GM23338 (cell line): ENCODE measurements at regions not wholly inside any gene's neighbourhood (a gene's known extent, or its start where the extent isn't known, plus 50 kb on each side); places are given as distances from the start of the nearest gene placed in this dataset.

Experiments
- ATAC-seq: fragments of 200-7000 bp; cut with Tn5 transposase; 3 replicates; pipeline ENCODE4 v1.9.1; 2020
- DNase-seq: peaks from one replicate; pipeline ENCODE4 v3.0.0-alpha.2; 2015; ENCODE audit warnings: low spot score
- H2AFZ ChIP-seq: fragments of 200-600 bp; sonication (generic); 2 replicates; pipeline ENCODE4 v1.8.0; 2016; ENCODE audit warnings: antibody characterized with exemption, mild to moderate bottlenecking, moderate library complexity
- H3F3A ChIP-seq: fragments of 200-600 bp; sonication (generic); replicated peaks from 2 replicates; pipeline ENCODE4 v1.8.0; 2017; ENCODE audit warnings: antibody characterized with exemption, mixed run types, low read depth
- H3K27ac ChIP-seq: fragments of 200-600 bp; sonication (generic); 2 replicates; pipeline ENCODE4 v1.6.1; 2016; ENCODE audit warnings: low read depth
- H3K27me3 ChIP-seq: fragments of 200-600 bp; sonication (generic); 2 replicates; pipeline ENCODE4 v1.8.0; 2016; ENCODE audit warnings: mild to moderate bottlenecking, mixed run types, moderate library complexity; ENCODE audit not compliant: insufficient read depth
- H3K36me3 ChIP-seq: fragments of 200-600 bp; sonication (generic); 2 replicates; pipeline ENCODE4 v1.8.0; 2016; ENCODE audit warnings: mild to moderate bottlenecking; ENCODE audit not compliant: insufficient read depth
- H3K4me1 ChIP-seq: fragments of 200-600 bp; sonication (generic); 2 replicates; pipeline ENCODE4 v1.8.0; 2016; ENCODE audit warnings: mild to moderate bottlenecking, moderate library complexity; ENCODE audit not compliant: insufficient read depth
- H3K4me2 ChIP-seq: fragments of 200-600 bp; sonication (generic); 2 replicates; pipeline ENCODE4 v1.7.1; 2017; ENCODE audit warnings: mixed run types
- H3K4me3 ChIP-seq: fragments of 200-600 bp; sonication (generic); 2 replicates; pipeline ENCODE4 v1.6.1; 2016; ENCODE audit warnings: mixed run types
- H3K79me2 ChIP-seq: fragments of 200-600 bp; sonication (generic); replicated peaks from 2 replicates; pipeline ENCODE4 v1.8.0; 2017; ENCODE audit warnings: mild to moderate bottlenecking; ENCODE audit not compliant: insufficient read depth
- H3K9me2 ChIP-seq: fragments of 200-600 bp; sonication (generic); 2 replicates; pipeline ENCODE4 v1.8.0; 2017; ENCODE audit not compliant: insufficient read depth
- H4K20me1 ChIP-seq: fragments of 200-600 bp; sonication (generic); replicated peaks from 2 replicates; pipeline ENCODE4 v1.8.0; 2017; ENCODE audit warnings: mild to moderate bottlenecking; ENCODE audit not compliant: insufficient read depth
- H3K27ac Mint-ChIP-seq: 2 replicates; pipeline ENCODE4 v1.8.0; 2020; ENCODE audit warnings: inconsistent platforms, mild to moderate bottlenecking, moderate library complexity, mixed read lengths
- H3K27me3 Mint-ChIP-seq: 3 replicates; pipeline ENCODE4 v1.8.0; 2022; ENCODE audit warnings: low read depth, mild to moderate bottlenecking, moderate library complexity, mixed read lengths, inconsistent platforms; ENCODE audit not compliant: insufficient read depth, poor library complexity
- H3K36me3 Mint-ChIP-seq: 3 replicates; pipeline ENCODE4 v1.8.0; 2021; ENCODE audit warnings: low read depth, mild to moderate bottlenecking, inconsistent platforms, moderate library complexity, mixed read lengths
- H3K4me1 Mint-ChIP-seq: 3 replicates; pipeline ENCODE4 v1.8.0; 2020; ENCODE audit warnings: mild to moderate bottlenecking, inconsistent platforms, mixed read lengths
- H3K4me3 Mint-ChIP-seq: 3 replicates; pipeline ENCODE4 v1.8.0; 2021; ENCODE audit warnings: moderate library complexity, mild to moderate bottlenecking, inconsistent platforms, mixed read lengths
- H3K9me3 Mint-ChIP-seq: 3 replicates; pipeline ENCODE4 v1.8.0; 2020; ENCODE audit warnings: moderate library complexity, mild to moderate bottlenecking, inconsistent platforms, mixed read lengths
- CREB1 ChIP-seq: fragments of 250-450 bp; sonication (Bioruptor Pico); IDR thresholded peaks from 2 replicates; pipeline ENCODE4 v1.5.0; 2020; ENCODE audit warnings: low read depth, mild to moderate bottlenecking, moderate library complexity
- EZH2 ChIP-seq: fragments of 200-600 bp; sonication (generic); IDR thresholded peaks from one replicate; pipeline ENCODE4 v1.8.0; 2017; ENCODE audit warnings: antibody characterized with exemption, mild to moderate bottlenecking, low read depth; ENCODE audit not compliant: unreplicated experiment
- EZH2phosphoT487 ChIP-seq: fragments of 200-600 bp; sonication (generic); IDR thresholded peaks from one replicate; pipeline ENCODE4 v1.8.1; 2018; ENCODE audit warnings: antibody characterized with exemption; ENCODE audit not compliant: unreplicated experiment
- NANOG ChIP-seq: IDR thresholded peaks from 2 replicates; pipeline ENCODE4 v1.6.1; 2016; ENCODE audit warnings: antibody characterized with exemption, borderline replicate concordance
- POLR2AphosphoS5 ChIP-seq: IDR thresholded peaks from 2 replicates; pipeline ENCODE4 v1.6.1; 2016; ENCODE audit warnings: antibody characterized with exemption, low read depth
- ZNF114 ChIP-seq: fragments of 250-450 bp; sonication (Bioruptor Pico); IDR thresholded peaks from 2 replicates; pipeline ENCODE4 v1.5.0; 2020; ENCODE audit warnings: mild to moderate bottlenecking, moderate library complexity
- ZNF331 ChIP-seq: fragments of 250-450 bp; sonication (Bioruptor Pico); IDR thresholded peaks from 2 replicates; pipeline ENCODE4 v1.5.0; 2020; ENCODE audit warnings: low read depth, mild to moderate bottlenecking, moderate library complexity
- TF ChIP-seq, protein P1 (sequence below): IDR thresholded peaks from 2 replicates; pipeline ENCODE4 v1.6.1; 2016; ENCODE audit warnings: antibody characterized with exemption
- TF ChIP-seq, protein P2 (sequence below): fragments of 250-450 bp; sonication (Bioruptor Pico); IDR thresholded peaks from 2 replicates; pipeline ENCODE4 v1.5.0; 2020; ENCODE audit warnings: mild to moderate bottlenecking, moderate library complexity
- TF ChIP-seq, protein P3 (sequence below), 2 experiments: fragments of 200-600 bp in 1 of 2; sonication (generic) in 1 of 2; conservative IDR thresholded peaks; 2 replicates each; pipeline versions ENCODE4 v1.5.1 to v1.6.1; 2016 to 2017; ENCODE audit warnings: antibody characterized with exemption in 2 of 2, low read depth in 2 of 2, mild to moderate bottlenecking in 2 of 2, moderate library complexity in 1 of 2
- TF ChIP-seq, protein P4 (sequence below): IDR thresholded peaks from one replicate; pipeline ENCODE4 v1.6.1; 2018; ENCODE audit warnings: antibody characterized with exemption; ENCODE audit not compliant: unreplicated experiment

DNA sequence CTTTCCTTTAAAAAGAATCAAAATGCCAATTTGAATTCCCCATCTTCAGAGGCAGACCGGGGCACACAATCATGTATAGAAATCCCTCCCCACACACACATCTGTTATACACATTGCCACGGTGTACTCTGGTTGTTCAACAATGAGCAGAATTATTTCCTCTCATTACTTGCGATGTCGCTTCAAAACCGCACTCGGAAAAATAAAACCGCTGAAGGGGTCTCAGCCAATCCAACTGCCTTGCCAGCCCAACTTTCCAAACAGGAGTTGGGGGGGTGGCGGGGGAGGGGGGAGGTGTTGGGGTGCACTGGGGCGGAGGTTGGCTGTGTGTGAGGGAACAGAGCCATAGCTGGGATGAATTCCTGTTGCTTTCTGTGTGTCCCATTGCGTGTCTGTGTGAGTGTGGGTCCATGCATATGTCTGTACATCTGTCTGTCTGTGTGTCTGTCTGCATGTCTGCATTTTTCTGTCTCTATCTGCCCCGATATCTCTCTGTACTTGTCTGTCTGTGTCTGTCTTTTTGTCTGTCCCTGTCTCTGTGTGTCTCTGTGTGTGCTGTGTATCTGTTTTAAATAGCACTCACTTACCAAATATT lies 163.6 kb upstream of the TBX3 start (continued):
- TF ChIP-seq, protein P1, sequence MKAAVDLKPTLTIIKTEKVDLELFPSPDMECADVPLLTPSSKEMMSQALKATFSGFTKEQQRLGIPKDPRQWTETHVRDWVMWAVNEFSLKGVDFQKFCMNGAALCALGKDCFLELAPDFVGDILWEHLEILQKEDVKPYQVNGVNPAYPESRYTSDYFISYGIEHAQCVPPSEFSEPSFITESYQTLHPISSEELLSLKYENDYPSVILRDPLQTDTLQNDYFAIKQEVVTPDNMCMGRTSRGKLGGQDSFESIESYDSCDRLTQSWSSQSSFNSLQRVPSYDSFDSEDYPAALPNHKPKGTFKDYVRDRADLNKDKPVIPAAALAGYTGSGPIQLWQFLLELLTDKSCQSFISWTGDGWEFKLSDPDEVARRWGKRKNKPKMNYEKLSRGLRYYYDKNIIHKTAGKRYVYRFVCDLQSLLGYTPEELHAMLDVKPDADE, result no peak
- TF ChIP-seq ZNF331 (CRISPR knock-in tag), result no peak
- TF ChIP-seq, protein P2, sequence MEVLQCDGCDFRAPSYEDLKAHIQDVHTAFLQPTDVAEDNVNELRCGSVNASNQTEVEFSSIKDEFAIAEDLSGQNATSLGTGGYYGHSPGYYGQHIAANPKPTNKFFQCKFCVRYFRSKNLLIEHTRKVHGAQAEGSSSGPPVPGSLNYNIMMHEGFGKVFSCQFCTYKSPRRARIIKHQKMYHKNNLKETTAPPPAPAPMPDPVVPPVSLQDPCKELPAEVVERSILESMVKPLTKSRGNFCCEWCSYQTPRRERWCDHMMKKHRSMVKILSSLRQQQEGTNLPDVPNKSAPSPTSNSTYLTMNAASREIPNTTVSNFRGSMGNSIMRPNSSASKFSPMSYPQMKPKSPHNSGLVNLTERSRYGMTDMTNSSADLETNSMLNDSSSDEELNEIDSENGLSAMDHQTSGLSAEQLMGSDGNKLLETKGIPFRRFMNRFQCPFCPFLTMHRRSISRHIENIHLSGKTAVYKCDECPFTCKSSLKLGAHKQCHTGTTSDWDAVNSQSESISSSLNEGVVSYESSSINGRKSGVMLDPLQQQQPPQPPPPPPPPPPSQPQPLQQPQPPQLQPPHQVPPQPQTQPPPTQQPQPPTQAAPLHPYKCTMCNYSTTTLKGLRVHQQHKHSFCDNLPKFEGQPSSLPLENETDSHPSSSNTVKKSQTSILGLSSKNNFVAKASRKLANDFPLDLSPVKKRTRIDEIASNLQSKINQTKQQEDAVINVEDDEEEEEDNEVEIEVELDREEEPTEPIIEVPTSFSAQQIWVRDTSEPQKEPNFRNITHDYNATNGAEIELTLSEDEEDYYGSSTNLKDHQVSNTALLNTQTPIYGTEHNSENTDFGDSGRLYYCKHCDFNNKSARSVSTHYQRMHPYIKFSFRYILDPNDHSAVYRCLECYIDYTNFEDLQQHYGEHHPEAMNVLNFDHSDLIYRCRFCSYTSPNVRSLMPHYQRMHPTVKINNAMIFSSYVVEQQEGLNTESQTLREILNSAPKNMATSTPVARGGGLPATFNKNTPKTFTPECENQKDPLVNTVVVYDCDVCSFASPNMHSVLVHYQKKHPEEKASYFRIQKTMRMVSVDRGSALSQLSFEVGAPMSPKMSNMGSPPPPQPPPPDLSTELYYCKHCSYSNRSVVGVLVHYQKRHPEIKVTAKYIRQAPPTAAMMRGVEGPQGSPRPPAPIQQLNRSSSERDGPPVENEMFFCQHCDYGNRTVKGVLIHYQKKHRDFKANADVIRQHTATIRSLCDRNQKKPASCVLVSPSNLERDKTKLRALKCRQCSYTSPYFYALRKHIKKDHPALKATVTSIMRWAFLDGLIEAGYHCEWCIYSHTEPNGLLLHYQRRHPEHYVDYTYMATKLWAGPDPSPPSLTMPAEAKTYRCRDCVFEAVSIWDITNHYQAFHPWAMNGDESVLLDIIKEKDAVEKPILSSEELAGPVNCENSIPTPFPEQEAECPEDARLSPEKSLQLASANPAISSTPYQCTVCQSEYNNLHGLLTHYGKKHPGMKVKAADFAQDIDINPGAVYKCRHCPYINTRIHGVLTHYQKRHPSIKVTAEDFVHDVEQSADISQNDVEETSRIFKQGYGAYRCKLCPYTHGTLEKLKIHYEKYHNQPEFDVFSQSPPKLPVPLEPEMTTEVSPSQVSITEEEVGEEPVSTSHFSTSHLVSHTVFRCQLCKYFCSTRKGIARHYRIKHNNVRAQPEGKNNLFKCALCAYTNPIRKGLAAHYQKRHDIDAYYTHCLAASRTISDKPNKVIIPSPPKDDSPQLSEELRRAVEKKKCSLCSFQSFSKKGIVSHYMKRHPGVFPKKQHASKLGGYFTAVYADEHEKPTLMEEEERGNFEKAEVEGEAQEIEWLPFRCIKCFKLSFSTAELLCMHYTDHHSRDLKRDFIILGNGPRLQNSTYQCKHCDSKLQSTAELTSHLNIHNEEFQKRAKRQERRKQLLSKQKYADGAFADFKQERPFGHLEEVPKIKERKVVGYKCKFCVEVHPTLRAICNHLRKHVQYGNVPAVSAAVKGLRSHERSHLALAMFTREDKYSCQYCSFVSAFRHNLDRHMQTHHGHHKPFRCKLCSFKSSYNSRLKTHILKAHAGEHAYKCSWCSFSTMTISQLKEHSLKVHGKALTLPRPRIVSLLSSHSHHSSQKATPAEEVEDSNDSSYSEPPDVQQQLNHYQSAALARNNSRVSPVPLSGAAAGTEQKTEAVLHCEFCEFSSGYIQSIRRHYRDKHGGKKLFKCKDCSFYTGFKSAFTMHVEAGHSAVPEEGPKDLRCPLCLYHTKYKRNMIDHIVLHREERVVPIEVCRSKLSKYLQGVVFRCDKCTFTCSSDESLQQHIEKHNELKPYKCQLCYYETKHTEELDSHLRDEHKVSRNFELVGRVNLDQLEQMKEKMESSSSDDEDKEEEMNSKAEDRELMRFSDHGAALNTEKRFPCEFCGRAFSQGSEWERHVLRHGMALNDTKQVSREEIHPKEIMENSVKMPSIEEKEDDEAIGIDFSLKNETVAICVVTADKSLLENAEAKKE (CRISPR knock-in tag), result no peak
- no peak for TF ChIP-seq CREB1 (CRISPR knock-in tag)
- no peak for TF ChIP-seq EZH2phosphoT487
- no peak for TF ChIP-seq NANOG
- no peak for TF ChIP-seq ZNF114 (CRISPR knock-in tag)
- TF ChIP-seq POLR2AphosphoS5, result no peak

DNA sequence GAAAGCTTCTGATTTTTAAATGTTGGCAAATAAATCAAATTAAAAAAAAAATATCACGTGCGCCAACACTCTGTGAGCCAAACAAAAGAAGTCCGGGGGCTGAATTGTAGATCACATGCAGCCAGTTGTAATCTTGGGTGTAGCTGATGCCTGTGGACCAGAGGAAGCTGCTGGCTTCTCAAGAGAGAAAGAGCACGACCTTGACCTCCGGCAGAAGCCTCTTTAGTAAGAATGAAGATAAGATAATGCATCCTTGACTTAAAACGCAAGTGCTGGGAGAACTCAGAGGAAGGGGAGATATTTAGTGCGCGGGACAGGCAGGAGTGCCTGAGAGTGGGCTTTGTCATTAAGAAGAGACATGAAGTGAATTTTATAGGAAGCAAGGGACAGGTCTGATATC lies 162.8 kb upstream of the TBX3 start:
- Mint-ChIP-seq H3K27ac (no peak overlapping the region), H3K4me3 (no peak overlapping the region), H3K36me3 (no peaks in the 10 kb centered on the region), H3K9me3 (no peaks in the 10 kb centered on the region; the same call in 1 of the 3 replicates), H3K27me3 (no peaks in the 10 kb centered on the region), H3K4me1 (peaks cover under 1% of the 10 kb centered on the region; the same call in 2 of the 3 replicates)
- DNase-seq (no peak), ATAC-seq (no peak)
- no peaks in the 10 kb centered on the region for H3K9me2 ChIP-seq
- no peak overlapping the region for H2AFZ ChIP-seq
- H3K27me3 ChIP-seq, result no peaks in the 10 kb centered on the region
- no peaks in the 10 kb centered on the region for H3K4me1 ChIP-seq
- H4K20me1 ChIP-seq, result no peaks in the 10 kb centered on the region
- no peak overlapping the region for H3K27ac ChIP-seq
- no peaks in the 10 kb centered on the region for H3K36me3 ChIP-seq
- H3F3A ChIP-seq, result no peaks in the 10 kb centered on the region
- H3K79me2 ChIP-seq, result no peaks in the 10 kb centered on the region
- H3K4me2 ChIP-seq, result no peak overlapping the region
- H3K4me3 ChIP-seq, result no peak overlapping the region
- TF ChIP-seq, protein P1, result no peak
- TF ChIP-seq, protein P3, sequence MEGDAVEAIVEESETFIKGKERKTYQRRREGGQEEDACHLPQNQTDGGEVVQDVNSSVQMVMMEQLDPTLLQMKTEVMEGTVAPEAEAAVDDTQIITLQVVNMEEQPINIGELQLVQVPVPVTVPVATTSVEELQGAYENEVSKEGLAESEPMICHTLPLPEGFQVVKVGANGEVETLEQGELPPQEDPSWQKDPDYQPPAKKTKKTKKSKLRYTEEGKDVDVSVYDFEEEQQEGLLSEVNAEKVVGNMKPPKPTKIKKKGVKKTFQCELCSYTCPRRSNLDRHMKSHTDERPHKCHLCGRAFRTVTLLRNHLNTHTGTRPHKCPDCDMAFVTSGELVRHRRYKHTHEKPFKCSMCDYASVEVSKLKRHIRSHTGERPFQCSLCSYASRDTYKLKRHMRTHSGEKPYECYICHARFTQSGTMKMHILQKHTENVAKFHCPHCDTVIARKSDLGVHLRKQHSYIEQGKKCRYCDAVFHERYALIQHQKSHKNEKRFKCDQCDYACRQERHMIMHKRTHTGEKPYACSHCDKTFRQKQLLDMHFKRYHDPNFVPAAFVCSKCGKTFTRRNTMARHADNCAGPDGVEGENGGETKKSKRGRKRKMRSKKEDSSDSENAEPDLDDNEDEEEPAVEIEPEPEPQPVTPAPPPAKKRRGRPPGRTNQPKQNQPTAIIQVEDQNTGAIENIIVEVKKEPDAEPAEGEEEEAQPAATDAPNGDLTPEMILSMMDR (conservative IDR thresholded peaks at IDR 0.05; ENCODE audit: low read depth in 2 of 2), result no peak
- TF ChIP-seq POLR2AphosphoS5, result no peak
- TF ChIP-seq, protein P4, sequence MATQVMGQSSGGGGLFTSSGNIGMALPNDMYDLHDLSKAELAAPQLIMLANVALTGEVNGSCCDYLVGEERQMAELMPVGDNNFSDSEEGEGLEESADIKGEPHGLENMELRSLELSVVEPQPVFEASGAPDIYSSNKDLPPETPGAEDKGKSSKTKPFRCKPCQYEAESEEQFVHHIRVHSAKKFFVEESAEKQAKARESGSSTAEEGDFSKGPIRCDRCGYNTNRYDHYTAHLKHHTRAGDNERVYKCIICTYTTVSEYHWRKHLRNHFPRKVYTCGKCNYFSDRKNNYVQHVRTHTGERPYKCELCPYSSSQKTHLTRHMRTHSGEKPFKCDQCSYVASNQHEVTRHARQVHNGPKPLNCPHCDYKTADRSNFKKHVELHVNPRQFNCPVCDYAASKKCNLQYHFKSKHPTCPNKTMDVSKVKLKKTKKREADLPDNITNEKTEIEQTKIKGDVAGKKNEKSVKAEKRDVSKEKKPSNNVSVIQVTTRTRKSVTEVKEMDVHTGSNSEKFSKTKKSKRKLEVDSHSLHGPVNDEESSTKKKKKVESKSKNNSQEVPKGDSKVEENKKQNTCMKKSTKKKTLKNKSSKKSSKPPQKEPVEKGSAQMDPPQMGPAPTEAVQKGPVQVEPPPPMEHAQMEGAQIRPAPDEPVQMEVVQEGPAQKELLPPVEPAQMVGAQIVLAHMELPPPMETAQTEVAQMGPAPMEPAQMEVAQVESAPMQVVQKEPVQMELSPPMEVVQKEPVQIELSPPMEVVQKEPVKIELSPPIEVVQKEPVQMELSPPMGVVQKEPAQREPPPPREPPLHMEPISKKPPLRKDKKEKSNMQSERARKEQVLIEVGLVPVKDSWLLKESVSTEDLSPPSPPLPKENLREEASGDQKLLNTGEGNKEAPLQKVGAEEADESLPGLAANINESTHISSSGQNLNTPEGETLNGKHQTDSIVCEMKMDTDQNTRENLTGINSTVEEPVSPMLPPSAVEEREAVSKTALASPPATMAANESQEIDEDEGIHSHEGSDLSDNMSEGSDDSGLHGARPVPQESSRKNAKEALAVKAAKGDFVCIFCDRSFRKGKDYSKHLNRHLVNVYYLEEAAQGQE, result no peak
- no peak for TF ChIP-seq EZH2phosphoT487
- no peak for TF ChIP-seq EZH2
